Fibroblast of lung (primary cell): ENCODE measurements at regions not wholly inside any gene's neighbourhood (a gene's known extent, or its start where the extent isn't known, plus 50 kb on each side); places are given as distances from the start of the nearest gene placed in this dataset.

Experiments used
- CTCF ChIP-seq, 2 donors: IDR thresholded peaks in 1 of 2; conservative IDR thresholded peaks in 1 of 2; 1 replicate in 1 of 2; 2 replicates in 1 of 2; pipeline ENCODE4 v1.5.1; 2011 to 2012; ENCODE audit warnings: low read length in 2 of 2, control low read depth in 1 of 2, inconsistent platforms in 1 of 2, low read depth in 1 of 2, mild to moderate bottlenecking in 1 of 2
- EZH2 ChIP-seq: IDR thresholded peaks from 2 replicates; pipeline ENCODE4 v1.5.1; 2012; ENCODE audit warnings: low read length, control low read depth, mild to moderate bottlenecking; ENCODE audit errors: missing control alignments

DNA sequence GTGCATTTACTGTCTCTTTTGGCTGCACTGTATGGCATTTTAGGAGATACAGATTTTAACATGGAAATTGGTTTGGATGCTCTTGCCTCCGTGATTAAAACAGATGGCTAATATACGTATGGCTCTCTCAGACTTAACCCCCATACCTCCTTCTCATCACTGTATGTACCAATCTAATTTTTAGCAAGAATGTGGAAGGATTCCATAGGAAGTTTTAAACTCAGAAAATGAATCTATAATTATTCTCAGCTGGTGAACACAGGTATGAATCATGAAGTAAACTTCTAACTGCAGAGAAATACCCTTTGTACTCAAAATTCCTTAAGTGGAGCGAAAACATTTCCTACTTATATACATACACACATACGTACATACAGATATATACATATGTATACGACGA, 210.5 kb upstream of the NEIL3 start:
- no peak for TF ChIP-seq EZH2
- no peak for TF ChIP-seq CTCF (conservative IDR thresholded peaks at IDR 0.05 in 1 of 2, IDR thresholded peaks at IDR 0.05 in 1 of 2; ENCODE audit: low read depth in 1 of 2, low read length in 2 of 2)
